Vagina (tissue), 2 donors: ENCODE measurements at regions not wholly inside any gene's neighbourhood (a gene's known extent, or its start where the extent isn't known, plus 50 kb on each side); places are given as distances from the start of the nearest gene placed in this dataset.

Experiments
- CTCF ChIP-seq, 3 experiments: fragments of 450-650 bp in 2 of 3; fragments of 200-600 bp in 1 of 3; sonication (generic) in 1 of 3; IDR thresholded peaks; one replicate each; pipeline ENCODE4 v1.5.1; 2017 to 2019; ENCODE audit warnings: antibody characterized with exemption in 3 of 3, mild to moderate bottlenecking in 2 of 3, moderate library complexity in 2 of 3
- POLR2A ChIP-seq, 2 donors: fragments of 450-650 bp; IDR thresholded peaks; one replicate each; pipeline ENCODE4 v1.6.1; 2017; ENCODE audit warnings: antibody characterized with exemption in 2 of 2, mild to moderate bottlenecking in 2 of 2, moderate library complexity in 2 of 2

GRCh38 chr5:3025392-3025791 is 273.9 kb upstream of the IRX2 start:
- TF ChIP-seq CTCF (IDR thresholded peaks at IDR 0.05): no peak
- TF ChIP-seq POLR2A (IDR thresholded peaks at IDR 0.05): no peak
